ENCODE measurements at regions not wholly inside any gene's neighbourhood (a gene's known extent, or its start where the extent isn't known, plus 50 kb on each side); places are given as distances from the start of the nearest gene placed in this dataset.

DNA sequence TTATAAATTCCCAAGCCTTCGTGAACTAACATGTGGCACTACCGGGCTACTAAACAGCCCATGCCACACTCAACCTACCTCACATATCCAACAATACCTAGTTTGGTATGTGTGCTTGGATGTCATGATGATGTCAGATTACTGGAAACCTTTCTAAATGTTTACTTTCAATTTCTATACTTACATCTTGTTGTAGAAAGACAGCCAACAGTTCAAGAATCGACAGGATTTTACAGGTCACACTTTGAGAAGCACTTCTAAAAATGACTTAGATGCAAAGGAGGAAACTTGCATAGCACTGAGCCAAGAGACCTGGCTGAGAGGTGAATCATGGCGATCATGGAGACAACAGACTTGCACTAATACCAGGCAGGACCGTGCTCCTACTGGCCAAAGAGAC is 209.9 kb downstream of the COL4A1 start:
- no peak for DNase-seq

GRCh38 chr13:110092831-110093247 is 214.1 kb downstream of the COL4A1 start:
- no peak for DNase-seq

DNA sequence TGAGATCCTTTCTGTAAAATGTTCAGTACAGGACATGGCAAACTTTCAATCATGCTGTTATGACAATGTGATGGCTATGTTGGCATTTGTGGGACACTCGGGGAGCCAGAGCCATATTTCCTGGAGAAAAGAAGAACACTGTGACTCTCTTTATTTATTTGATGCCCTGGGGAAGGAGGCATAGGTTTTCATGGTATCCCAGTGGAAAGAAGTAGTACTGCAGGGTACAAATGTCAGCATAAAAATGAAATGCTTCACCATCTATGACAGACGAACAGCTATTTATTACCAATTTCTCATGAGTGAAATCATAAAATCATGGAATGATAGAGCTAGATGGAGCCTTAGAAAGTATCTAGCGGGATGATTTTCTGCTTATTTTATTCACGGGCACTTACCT is 217.1 kb downstream of the COL4A1 start:
- no peak for DNase-seq

- no peak for DNase-seq
These were observed 217.9 kb downstream of the COL4A1 start for GRCh38 chr13:110089100-110089499.

DNA sequence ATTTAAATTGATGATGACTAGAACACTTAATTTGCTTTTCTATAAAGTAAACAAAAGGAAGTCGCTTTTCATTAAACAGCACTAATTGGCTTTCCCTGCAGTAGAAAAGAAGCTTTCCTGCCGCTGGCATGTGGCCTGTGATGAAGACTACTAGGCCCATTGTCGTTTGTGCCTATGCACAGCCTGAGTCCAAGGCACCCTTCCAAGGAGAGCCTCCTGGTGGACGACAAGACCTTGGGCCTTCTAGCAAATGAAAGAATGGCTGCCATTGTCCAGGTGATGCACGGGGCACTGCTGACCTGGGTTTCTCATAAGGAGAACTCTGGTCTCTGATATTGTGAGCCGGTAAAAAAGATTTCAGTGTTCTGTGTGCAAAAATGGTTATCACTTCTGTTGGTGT is 233.0 kb downstream of the COL4A1 start:
- DNase-seq: no peak

DNA sequence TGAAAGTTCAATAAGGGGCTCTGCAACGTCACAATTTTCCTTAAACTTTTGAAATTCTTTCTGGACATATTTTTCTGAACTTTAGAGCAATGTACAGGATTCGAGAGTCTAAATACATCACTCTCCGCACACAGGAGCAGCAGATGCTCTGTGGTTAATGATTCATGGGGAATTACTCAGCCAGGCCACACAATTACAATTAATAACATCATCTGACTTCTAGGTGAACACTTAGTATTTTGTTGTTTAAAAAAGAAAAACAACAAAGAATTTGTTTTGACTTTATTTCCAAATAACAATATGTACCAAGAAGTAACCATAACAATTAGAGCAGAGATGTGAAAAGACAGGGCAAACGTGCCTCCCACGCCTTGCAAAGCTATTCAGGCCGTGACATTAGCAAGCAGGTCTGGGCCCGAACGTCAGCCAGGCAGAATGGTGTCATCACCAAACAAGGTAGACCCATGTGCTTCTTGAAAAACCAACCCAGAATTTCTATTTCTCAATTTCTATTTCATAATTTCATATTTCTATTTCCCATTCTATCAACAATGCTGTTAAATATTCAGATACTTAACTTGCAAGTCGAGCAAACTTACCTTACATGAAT is 236.3 kb downstream of the COL4A1 start:
- no peak for DNase-seq

DNA sequence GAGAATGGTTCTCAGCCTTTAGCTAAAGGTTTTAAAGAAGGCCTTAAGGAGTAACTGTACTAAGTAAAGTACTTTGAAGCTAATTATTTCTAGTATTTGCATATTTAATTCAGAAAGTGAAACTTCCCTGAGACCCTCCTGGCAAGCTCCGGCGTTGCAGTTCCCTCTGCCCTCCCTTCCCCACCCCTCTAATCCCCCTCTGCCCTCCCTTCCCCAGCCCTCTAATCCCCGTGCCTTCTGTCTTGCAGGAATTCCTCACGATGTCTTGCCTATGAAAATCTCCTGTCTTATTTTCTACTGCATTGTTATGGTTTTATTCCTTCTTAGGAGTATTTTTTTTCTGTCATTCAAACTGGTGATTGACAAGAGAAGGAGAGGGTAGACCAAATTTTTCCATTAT is 236.9 kb downstream of the COL4A1 start:
- no peak for DNase-seq

GRCh38 chr13:110068176-110068473 is 238.8 kb downstream of the COL4A1 start:
- DNase-seq: no peak

- DNase-seq: no peak
These were observed 239.4 kb downstream of the COL4A1 start for GRCh38 chr13:110067355-110068175.

- DNase-seq: no peak
These were observed 241.2 kb downstream of the COL4A1 start for GRCh38 chr13:110065780-110066179.

DNA sequence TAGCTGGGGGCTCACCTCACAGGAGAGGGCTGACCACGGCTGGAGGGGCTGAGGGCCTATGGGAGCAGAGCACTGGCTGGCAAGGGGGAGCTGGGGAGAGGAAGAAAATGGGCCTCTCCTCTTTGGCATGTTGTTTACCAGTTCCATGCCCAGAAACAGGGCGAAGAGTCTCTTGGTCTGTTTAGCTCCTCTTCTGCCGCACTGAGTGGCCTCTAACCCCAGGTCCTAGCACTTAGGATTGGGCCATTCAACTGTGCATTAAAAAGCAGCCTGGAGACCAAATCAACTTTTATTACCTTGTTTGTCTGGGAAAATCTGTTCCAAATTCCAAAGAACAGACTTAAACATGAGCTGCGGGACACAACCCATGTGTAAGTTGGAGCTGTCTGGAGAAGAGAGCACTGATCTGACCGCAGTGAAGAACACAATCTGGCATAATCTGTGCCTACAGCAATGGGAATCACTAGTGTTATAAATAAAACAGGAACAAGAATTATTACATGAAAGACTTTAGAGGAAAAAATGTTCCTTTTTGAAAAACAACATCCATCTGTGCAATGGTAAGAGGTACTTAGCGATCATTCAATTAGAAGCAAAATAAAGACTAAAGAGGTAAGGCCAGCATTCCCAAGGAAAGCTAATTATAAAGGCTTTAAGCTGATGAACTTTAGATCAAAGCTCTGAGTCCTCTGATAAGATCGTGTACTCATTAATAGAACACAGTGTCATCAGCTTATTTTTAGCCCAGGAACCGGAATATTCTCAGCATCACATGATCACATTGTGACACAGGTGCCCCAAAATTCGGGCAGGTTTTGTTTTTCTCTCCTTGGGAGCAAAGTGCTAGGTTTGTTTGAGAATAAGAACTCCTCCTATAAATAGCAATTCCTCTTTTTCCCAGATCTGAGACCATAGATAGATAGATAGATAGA is 243.2 kb downstream of the COL4A1 start:
- DNase-seq: no peak

DNA sequence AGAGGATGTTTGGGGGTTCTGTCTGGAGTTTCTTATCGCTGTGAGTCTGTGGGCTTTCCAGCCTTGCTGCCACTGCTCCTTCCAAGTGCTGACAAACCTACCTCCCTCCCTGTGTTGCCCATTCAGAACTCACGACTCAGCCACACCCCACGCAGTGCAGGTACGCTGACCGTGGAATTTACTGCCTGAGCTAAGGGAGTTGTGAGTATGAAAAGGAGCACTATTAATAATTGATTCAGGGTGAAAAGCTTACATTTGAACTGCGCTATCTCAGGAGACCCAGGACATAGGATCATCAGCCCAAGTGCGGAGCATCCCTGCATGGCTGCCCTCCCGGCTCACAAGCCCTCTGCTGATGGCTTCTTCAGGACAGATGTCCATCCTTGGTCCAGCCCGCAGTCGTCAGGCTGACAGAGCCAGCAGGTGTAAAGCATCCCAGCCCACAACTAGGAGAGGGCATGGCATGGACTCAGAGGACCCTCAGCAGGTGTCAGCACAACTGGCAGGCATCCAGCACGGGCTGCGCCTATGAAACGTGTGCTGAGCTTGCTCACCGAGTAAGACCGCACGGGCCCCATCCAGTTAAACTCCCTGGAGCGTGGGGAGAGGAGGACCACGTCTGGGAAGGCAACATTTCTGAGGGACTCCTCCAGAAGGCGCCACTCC is 244.0 kb downstream of the COL4A1 start:
- no peak for DNase-seq

DNA sequence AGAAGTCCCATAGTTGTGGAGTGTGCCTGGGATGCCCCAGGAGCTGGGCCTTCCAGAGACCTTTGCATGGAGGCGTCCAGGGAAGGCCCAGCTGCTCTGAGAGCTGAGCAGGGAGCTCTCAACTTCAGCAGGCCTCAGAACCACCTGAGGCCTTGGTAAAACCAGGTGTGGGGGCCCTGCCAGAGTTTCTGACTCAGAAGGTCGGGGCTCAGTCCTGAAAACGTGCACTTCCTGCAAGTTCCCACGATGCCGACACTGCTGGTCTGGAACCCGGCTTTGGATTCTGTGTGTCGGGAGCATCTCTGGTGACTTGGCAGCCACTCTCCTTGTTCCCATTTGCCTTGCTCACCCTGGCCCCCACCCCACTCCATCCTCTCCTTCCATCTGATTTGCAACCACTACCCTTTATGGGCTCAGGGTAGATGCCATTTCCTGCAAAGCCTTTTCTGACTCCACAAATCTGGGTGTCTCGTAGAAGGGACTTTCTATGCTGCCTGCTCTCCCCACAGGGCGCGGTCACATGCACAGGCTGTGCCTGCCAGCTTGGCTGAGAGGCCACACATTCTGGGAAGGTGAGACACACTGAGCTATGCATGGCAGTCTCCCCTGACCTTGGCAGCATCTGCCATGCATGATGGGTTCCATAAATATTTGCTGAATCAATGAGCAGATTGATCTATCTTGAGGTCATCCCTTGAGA is 244.7 kb downstream of the COL4A1 start:
- no peak for DNase-seq

GRCh38 chr13:110061270-110061669 is 245.7 kb downstream of the COL4A1 start:
- DNase-seq: no peak

- DNase-seq: no peak
These were observed 249.9 kb downstream of the COL4A1 start for GRCh38 chr13:110057052-110057451.

DNA sequence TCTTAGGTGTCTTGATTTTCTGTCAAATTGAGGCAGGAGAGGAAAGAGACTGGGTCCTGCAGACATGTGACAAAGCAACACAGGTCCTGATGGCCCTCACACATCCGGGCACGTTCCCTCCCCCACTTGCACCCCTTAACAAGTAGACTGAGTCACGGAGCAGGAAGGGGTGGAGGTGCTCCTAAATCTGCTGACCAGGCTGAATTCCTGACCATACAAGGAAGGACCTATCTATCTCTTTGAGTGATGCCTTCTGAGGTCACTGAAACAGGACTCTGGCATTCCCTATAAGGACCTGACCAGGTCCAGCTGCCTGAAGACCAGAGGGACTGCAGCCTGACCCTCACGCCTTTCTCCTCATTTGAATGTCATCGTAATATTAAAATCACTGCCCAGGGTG is 250.3 kb downstream of the COL4A1 start:
- no peak for DNase-seq

GRCh38 chr13:110055089-110055488 is 251.9 kb downstream of the COL4A1 start:
- DNase-seq: no peak

- DNase-seq: no peak
These were observed 252.9 kb downstream of the COL4A1 start for GRCh38 chr13:110054041-110054440.

GRCh38 chr13:110047496-110047895 is 259.5 kb downstream of the COL4A1 start:
- DNase-seq: no peak

DNA sequence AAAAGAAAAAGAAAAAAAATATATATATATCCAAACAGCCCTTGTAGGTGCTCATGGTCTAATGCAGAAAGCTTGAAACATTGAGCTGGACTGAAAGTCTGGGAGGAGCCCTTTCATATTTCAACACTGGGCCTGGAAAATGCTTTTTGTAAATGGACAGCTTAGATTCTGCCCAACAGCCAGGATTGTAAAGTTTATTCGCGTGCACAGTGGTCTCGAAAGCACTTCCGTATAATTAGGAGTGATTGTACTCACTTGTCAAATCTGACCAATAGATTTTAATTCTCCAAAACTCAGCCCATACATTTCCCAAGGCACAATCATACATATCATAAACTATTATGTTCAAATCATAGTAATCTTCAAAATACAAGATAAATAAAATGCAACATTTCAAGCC is 260.1 kb downstream of the COL4A1 start:
- DNase-seq: no peak

- no peak for DNase-seq
These were observed 259.5 kb upstream of the IRS2 start for GRCh38 chr13:110045919-110046318.

DNA sequence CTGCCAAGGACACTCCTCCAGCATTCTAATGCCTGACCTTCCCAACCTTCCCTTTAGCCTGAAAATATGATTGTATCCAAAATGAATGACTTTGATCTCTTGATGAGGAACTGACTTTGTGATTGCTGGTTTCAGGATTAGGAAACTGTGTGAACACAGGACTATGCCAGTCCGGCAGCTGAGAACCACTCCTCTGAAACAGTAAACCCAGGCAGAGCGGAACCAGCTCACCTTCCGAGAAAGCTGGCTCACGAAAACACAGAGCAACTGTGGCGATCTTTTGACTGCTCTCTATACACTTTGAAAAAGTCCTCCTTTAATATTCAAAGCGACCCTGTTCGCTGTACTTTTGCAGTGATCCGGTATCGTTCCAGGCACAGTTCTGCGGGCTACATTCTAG is 258.8 kb upstream of the IRS2 start:
- no peak for DNase-seq

All from activated naive CD4-positive, alpha-beta T cell treated with anti-CD3 and anti-CD28 coated beads, Interleukin-2, amount 50 U/mL, for 16 hours (primary cell).